Esophagus muscularis mucosa (tissue), 4 donors: ENCODE measurements at regions not wholly inside any gene's neighbourhood (a gene's known extent, or its start where the extent isn't known, plus 50 kb on each side); places are given as distances from the start of the nearest gene placed in this dataset.

Source experiments
- DNase-seq: peaks from one replicate; pipeline ENCODE4 v3.0.0-alpha.2; 2017; ENCODE audit errors: extremely low spot score
- H3K27ac ChIP-seq, 4 donors: fragments of 200-600 bp; sonication (generic); replicated peaks in 1 of 4; 1 replicate in 3 of 4; 2 replicates in 1 of 4; pipeline ENCODE4 v1.5.1; 2016 to 2019; ENCODE audit warnings: mild to moderate bottlenecking in 1 of 4
- H3K27me3 ChIP-seq, 4 donors: fragments of 200-600 bp; sonication (generic); one replicate each; pipeline versions ENCODE4 v1.5.1 to v1.6.0; 2016 to 2019
- H3K36me3 ChIP-seq, 4 donors: fragments of 200-600 bp; sonication (generic); one replicate each; pipeline ENCODE4 v1.5.1; 2016 to 2019
- H3K4me1 ChIP-seq, 4 donors: fragments of 200-600 bp; sonication (generic); one replicate each; pipeline ENCODE4 v1.5.1; 2016 to 2019
- H3K4me3 ChIP-seq, 4 donors: fragments of 200-600 bp; sonication (generic); 1 replicate in 2 of 4; 2 replicates in 2 of 4; pipeline ENCODE4 v1.5.1; 2016 to 2019; ENCODE audit warnings: mild to moderate bottlenecking in 4 of 4, moderate library complexity in 1 of 4
- H3K9me3 ChIP-seq, 4 donors: fragments of 200-600 bp; sonication (generic); 1 replicate in 3 of 4; 2 replicates in 1 of 4; pipeline ENCODE4 v1.5.1; 2016 to 2019
- EP300 ChIP-seq: sonication (generic); formaldehyde crosslinking; IDR thresholded peaks from one replicate; pipeline ENCODE4 v1.6.1; 2017; ENCODE audit warnings: antibody characterized with exemption
- POLR2A ChIP-seq: fragments of 450-650 bp; IDR thresholded peaks from one replicate; pipeline ENCODE4 v1.6.1; 2017; ENCODE audit warnings: antibody characterized with exemption, moderate library complexity, mild to moderate bottlenecking, low read depth
- POLR2AphosphoS5 ChIP-seq, 2 donors: sonication (generic); formaldehyde crosslinking; IDR thresholded peaks; one replicate each; pipeline ENCODE4 v1.6.1; 2017; ENCODE audit warnings: antibody characterized with exemption in 2 of 2
- WGBS: methylation state at CpG from one replicate; pipeline ENCODE4 v1.1.5; 2018; 5-methylcytosine and 5-hydroxymethylcytosine counted together
- intact Hi-C: fragments of 100-400 bp; cut with DNase I; formaldehyde crosslinking; loops from one replicate; pipeline ENCODE4 v1.15.1; 2023
- TF ChIP-seq, protein P1 (sequence below), 3 experiments: fragments of 200-600 bp in 2 of 3; fragments of 450-650 bp in 1 of 3; sonication (generic) in 2 of 3; IDR thresholded peaks; one replicate each; pipeline ENCODE4 v1.5.1; 2017 to 2019; ENCODE audit warnings: antibody characterized with exemption in 3 of 3, mild to moderate bottlenecking in 2 of 3, moderate library complexity in 1 of 3

DNA sequence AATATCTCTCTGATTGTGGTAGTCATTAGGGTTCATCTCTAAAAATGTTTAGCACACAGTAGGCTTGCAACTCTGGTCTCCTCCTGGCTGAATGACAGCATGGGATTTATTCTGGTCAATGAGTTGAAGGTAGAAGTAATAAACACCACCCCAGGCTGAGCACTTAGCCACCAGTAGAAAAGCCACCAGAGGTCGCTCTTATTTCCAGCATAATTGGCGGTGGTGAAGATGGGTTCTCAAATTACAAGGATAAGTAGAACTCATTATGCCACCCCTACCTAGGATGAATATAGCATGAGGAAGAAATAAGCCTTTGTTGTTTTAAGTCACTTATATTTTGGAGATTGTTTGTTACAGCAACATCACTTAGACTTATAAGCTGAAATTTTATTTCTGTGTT is 302.7 kb downstream of the GPM6A start:
- no peaks in the 10 kb centered on the region for H3K27me3 ChIP-seq
- 63% methylated on average over 2 of the region's 2 CpGs for WGBS
- H3K9me3 ChIP-seq: no peaks in the 10 kb centered on the region
- no peak overlapping the region for H3K27ac ChIP-seq
- H3K4me1 ChIP-seq: no peaks in the 10 kb centered on the region
- DNase-seq: no peak
- TF ChIP-seq POLR2AphosphoS5 (IDR thresholded peaks at IDR 0.05): no peak
- TF ChIP-seq, protein P1, sequence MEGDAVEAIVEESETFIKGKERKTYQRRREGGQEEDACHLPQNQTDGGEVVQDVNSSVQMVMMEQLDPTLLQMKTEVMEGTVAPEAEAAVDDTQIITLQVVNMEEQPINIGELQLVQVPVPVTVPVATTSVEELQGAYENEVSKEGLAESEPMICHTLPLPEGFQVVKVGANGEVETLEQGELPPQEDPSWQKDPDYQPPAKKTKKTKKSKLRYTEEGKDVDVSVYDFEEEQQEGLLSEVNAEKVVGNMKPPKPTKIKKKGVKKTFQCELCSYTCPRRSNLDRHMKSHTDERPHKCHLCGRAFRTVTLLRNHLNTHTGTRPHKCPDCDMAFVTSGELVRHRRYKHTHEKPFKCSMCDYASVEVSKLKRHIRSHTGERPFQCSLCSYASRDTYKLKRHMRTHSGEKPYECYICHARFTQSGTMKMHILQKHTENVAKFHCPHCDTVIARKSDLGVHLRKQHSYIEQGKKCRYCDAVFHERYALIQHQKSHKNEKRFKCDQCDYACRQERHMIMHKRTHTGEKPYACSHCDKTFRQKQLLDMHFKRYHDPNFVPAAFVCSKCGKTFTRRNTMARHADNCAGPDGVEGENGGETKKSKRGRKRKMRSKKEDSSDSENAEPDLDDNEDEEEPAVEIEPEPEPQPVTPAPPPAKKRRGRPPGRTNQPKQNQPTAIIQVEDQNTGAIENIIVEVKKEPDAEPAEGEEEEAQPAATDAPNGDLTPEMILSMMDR (IDR thresholded peaks at IDR 0.05): no peak
- intact Hi-C loops: no loop called here
- no peak overlapping the region for H3K4me3 ChIP-seq
- H3K36me3 ChIP-seq: no peaks in the 10 kb centered on the region

DNA sequence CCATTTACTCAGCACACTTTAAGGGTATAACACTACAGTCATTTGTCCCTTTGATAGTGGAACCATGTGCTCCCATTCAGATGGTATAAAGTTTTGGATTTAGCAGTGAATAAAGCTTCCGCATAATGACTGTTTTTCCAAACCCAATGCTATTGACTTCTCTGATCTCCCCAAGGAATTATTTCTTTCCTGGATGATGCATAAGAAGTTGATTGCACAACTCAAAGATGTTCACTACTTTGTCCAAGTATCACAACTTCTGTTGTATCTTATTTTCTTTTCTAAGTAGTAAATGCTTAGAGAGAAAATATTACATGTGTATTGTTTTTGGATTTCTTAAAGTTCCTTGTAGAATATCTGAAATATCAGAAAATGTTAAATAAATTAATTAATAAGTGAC is 300.2 kb downstream of the GPM6A start:
- Histone ChIP-seq H3K36me3 (no peaks in the 10 kb centered on the region), H3K4me3 (no peak overlapping the region), H3K27me3 (no peaks in the 10 kb centered on the region), H3K4me1 (no peaks in the 10 kb centered on the region), H3K9me3 (no peaks in the 10 kb centered on the region), H3K27ac (no peak overlapping the region)
- 91% methylated on average over 1 of the region's 1 CpG for WGBS
- intact Hi-C loops: no loop called here
- no peak for DNase-seq
- no peak for TF ChIP-seq POLR2A
- TF ChIP-seq, protein P1 (IDR thresholded peaks at IDR 0.05): no peak

DNA sequence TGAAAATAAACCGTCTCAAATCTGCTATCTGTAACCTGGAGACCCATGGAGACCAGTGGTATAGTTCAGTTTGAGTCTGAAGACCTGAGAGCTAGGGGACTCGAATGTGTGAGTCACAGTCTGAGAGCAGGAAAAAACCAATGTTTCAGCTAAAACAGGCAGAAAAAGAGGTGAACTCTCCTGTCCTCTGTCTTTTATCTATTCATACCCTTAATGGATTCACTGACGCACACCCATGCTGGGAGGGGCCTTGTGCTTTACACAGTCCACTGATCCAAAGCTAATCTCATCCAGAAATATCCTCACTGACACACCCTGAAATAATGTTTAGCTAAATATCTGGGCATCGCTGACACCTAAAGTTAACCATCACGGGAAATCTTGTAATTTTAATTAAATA is 297.9 kb downstream of the GPM6A start:
- no peak overlapping the region for H3K4me3 ChIP-seq
- no peak for DNase-seq
- 85% methylated on average over 5 of the region's 5 CpGs for WGBS
- no peaks in the 10 kb centered on the region for H3K4me1 ChIP-seq
- H3K27me3 ChIP-seq: no peaks in the 10 kb centered on the region
- intact Hi-C loops: no loop called here
- no peaks in the 10 kb centered on the region for H3K9me3 ChIP-seq
- H3K27ac ChIP-seq: no peak overlapping the region
- TF ChIP-seq, protein P1 (IDR thresholded peaks at IDR 0.05): no peak
- TF ChIP-seq EP300: no peak
- no peak for TF ChIP-seq POLR2AphosphoS5 (IDR thresholded peaks at IDR 0.05)
- TF ChIP-seq POLR2A: no peak
- H3K36me3 ChIP-seq: no peaks in the 10 kb centered on the region

DNA sequence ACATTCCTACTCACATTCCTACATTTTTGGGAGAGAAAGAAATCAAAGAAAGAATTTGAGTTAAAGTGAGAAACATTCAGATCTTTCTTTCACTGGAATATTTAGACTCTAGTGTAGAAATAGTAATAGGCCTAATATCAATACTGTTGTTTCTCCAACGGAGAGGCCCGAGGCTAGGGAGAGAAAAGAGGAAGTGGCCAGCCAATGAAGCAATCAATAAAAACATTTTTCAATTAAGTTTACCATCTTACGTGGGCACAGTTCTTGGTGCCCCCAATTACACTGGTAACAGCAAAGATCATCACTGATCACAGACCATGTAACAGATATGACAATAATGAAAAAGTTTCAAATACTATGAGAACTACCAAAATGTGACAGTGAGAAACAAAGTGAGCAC is 281.4 kb downstream of the GPM6A start:
- no peaks in the 10 kb centered on the region for H3K27me3 ChIP-seq
- H3K9me3 ChIP-seq: peaks cover 0 to 6% (median 0%) of the 10 kb centered on the region in 4 donors
- 82% methylated on average over 3 of the region's 3 CpGs for WGBS
- intact Hi-C loops: loop anchor here (10.0 kb wide), 1 partner anchor 766 kb away; no protein-coding TSS in a partner anchor
- no peak overlapping the region for H3K27ac ChIP-seq
- no peak for DNase-seq
- H3K36me3 ChIP-seq: no peaks in the 10 kb centered on the region
- H3K4me3 ChIP-seq: no peak overlapping the region
- H3K4me1 ChIP-seq: no peaks in the 10 kb centered on the region
- TF ChIP-seq POLR2AphosphoS5 (IDR thresholded peaks at IDR 0.05) (no peak), EP300 (no peak), POLR2A (no peak)
- TF ChIP-seq, protein P1 (IDR thresholded peaks at IDR 0.05): no peak

DNA sequence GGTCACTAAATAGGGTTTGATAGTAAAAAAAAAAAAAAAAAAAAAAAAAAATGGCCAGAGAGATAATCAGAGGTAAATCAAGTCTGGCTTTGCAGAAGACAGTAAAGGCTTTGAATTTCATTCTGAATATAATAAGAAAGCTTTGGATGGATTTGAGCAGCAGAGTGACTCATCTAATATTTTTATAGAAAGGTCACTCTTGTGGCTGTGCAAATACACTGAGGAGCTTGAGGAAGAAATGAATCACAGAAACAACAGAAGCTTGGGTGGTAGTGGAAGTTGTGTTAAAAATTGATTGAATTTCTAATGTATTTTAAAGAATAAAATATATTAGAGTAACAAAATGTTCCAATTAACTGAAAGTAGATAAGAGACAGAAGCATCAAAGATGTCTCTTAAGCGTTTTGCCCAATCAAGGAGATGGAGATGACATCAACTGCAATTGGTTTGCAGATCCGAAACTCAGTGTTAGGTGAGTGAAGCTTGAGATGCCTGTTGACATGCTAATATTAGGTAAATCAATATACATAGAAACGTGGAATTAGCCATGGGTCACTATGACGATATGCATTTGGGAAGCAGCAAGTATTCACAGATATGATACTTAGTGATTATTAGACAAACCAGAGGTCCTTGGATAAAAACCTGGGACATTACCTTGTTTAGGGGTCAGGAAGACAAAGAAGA is 280.5 kb downstream of the GPM6A start:
- H3K27ac ChIP-seq: no peak overlapping the region
- no peaks in the 10 kb centered on the region for H3K36me3 ChIP-seq
- no peak overlapping the region for H3K4me3 ChIP-seq
- H3K9me3 ChIP-seq: peaks cover 0 to 6% (median 0%) of the 10 kb centered on the region in 4 donors
- H3K27me3 ChIP-seq: no peaks in the 10 kb centered on the region
- TF ChIP-seq EP300 (no peak), POLR2AphosphoS5 (IDR thresholded peaks at IDR 0.05) (no peak), POLR2A (no peak)
- TF ChIP-seq, protein P1 (IDR thresholded peaks at IDR 0.05): no peak
- intact Hi-C loops: loop anchor here (10.0 kb wide), 1 partner anchor 767 kb away; no protein-coding TSS in a partner anchor
- 92% methylated on average over 4 of the region's 4 CpGs for WGBS
- DNase-seq: no peak
- H3K4me1 ChIP-seq: no peaks in the 10 kb centered on the region
